HPDE6-E6E7 (cell line): ENCODE measurements at regions not wholly inside any gene's neighbourhood (a gene's known extent, or its start where the extent isn't known, plus 50 kb on each side); places are given as distances from the start of the nearest gene placed in this dataset.
A peak's percentile ranks its signal among the peaks of the same experiment; 100 is the strongest.

Experiments
- DNase-seq: peaks from one replicate; pipeline ENCODE4 v3.0.0; 2011; ENCODE audit warnings: missing footprints; ENCODE audit errors: extremely low spot score

DNA sequence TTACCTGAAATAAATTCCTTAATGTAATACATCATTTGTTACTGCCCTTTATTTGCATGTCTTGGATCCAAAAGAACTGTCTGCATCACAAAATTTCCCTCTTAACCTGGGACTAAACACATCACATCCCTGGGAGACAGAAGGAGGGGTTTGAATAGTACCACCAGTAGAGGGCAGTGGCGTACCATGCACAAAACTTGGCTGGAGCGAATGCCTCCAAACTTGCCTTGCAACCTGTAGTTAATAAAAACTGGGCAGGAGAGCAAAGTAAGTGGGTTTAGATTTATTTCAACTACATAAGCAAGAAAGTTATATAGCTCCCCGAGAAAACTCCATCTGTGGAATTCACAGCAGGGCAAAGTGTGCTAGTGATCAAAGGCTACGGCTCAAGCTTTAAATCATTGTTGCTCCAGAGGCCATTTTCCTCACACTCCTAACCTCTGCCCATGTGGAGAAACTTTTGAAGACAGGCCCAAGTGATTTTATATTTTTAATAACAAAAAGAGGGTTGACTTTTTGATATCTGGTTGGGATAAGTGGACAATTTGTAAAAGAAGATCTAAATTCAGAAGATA, 1176.7 kb upstream of the SEL1L start:
- DNase-seq = peak; percentile 62

DNA sequence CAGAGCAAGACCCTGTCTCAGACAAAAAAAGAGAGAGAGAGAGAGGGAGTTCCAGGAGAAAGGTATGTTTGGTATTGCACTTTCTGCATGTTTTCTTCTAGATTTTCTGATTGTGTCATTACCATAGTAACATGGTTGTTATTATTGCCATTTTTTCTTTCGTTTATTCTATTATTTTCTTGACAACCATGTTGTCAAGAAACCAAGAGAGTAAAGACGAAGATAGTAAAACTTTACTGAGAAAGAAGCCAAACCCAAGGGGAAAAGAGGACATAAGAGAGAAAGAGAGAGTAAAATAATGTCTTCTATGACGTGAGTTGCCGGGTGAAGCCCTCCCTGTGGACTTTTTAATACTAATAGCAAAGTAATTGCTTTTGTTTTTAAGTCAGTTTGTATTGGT, 1186.0 kb upstream of the SEL1L start:
- DNase-seq = no peak

DNA sequence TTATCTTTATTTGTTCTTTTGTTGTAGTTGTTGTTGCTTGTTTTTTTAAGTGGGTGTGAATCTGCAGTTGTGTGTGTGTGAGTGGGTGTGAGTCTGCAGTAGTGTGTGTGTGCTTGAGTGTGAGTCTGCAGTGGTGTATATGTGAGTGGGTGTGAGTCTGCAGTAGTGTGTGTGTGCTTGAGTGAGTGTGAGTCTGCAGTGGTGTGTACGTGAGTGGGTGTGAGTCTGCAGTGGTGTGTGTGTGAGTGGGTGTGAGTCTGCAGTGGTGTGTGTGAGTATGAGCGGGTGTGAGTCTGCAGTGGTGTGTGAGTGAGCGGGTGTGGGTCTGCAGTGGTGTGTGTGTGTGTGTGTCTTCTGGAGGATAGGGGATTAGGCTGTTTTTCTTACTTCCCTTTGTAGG, 1186.8 kb upstream of the SEL1L start:
- no peak for DNase-seq

DNA sequence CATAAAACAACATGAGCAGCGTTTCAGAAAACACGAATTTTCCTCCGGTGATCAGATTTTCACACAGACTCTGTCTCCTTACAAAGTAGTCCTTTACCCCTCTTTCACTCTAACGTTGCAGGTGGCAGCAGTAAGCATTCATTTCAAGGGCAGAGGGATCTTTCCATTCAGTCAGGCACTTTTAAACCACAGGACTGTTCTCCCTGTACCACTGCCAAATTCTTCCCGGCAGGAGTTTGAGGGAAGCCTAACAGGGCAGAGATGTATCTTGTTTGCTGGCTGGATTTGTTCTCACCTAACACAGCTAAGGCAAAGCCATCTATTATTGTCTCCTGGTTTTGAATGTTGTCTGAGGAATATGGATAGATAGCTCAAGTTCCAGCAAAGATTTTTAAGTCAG, 1187.3 kb upstream of the SEL1L start:
- DNase-seq = no peak

DNA sequence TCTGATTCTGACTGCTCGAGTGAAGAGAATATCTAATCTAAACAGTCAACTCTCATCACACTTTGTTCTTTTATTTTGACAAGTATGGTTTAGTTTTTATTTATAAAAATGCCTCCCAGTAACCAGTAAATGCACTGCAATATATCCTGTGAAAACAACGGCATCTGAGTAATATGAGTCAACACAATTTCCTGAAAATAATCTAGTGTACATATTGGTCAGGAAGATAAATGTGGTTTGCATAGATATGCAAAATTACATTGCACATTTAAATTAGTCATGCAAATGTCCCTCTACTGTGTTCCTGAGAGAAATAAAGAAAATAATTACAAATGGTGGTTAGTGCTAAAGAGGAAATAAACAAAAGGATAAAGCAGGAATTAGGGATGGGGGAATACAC, 1190.7 kb upstream of the SEL1L start:
- DNase-seq = no peak

DNA sequence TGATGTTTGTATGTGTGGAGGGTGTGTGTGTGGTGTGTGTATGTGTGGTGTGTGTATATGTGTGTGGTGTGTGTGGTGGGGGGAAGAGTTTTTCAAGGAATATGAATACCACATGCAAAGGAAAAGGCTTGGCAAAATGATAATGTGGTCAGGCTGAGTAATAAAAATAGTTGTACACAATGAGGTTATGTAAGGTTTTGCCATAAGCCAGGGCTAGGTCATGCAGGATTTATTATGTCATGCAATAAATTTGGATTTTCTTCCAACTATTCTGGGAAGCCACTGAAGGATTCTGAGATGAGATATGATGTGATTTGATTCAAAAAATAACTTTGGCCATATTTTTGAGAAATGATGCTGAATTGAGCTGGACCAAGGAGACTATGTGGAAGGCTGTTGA, 1191.6 kb upstream of the SEL1L start:
- no peak for DNase-seq

DNA sequence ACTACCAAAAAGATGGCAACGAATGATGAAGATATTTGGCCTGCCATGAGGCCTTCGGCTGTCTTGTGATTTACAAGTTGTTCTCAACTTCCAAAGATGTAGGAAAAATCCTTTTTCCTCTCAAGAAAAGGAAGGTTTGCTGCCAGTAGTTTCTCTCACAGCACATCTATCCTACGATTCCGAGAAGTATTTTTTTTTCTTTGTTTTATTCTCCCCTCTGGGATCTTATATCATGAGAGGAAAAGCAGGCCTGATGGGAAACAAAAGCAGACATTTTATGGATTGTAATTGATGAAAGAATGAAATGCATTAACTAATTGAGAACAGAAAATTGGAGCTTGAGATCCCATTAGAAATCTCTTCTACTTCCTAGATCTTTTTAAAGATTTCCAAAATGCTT, 1197.9 kb upstream of the SEL1L start:
- no peak for DNase-seq

DNA sequence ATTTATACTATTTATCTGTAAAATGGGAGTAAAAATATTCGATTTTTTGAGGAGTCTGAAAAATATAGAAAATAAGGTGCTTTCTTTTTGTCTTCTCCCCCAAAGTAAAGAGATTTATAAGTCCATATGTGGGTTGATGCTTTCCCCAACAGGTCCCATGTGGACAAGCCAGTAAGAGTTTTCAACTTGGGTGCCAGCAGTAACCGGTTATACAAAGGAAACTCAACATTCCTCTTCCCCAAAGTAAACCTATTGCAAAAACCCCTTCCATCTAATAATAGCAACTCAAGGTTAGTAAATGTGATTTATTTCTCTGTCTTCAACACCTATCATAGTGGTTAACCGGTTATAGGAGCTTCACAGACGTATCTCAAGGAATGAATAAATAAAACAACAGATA, 1206.9 kb upstream of the SEL1L start:
- DNase-seq = no peak

DNA sequence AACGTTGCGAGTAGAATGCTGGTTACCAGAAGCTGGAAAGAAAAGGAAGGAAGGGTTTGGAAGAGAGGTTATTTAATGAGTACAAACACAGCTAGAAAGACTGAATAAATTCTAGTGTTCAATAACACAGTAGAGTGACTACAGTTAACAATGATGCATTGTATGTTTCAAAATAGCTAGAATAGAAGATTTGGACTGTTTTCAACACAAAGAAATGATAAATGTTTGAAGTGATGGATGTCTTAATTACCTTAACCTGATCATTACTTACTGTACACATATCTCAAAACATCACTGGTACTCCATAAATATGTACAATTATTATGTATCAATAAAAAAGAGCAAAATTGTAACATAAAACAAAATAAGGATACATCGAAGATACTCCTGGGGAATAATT, 1221.8 kb upstream of the SEL1L start:
- DNase-seq = no peak

DNA sequence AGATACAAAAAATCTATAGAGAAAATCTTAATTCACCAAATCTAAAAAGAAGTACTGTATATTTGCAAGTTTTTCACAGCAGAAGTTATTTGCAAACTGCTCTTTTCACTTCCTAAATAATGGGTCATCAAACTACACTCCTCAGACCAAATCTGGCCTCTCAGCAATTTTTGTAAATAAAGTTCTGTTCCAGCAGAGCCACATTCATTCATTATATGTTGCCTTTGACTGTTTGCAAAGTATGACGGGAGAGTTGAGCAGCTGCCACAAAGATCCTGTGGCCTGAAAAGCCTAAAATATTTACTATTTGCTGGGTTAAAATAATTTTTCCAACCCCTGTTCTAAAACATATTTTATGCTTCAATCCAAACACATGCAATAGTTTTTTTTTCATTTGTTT, 1222.3 kb upstream of the SEL1L start:
- no peak for DNase-seq

DNA sequence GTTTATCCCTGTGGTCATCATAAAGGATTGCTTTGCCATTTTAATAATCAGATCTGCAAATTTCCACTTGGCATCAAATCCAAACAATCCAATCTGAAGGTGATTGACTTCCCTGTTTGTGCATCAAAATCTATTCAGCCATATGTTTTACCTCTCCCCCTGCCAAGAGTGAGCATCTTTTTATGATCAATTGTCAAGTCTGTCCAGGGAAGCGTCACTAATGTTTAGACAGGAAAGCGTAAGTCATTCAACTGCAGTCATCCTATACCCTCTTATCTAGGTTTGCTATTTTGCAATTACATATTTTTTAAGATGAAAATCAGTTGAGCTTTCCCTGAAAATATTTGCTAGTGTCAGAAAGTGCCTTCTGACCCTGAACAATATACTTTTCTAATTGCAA, 1224.1 kb upstream of the SEL1L start:
- DNase-seq = no peak

DNA sequence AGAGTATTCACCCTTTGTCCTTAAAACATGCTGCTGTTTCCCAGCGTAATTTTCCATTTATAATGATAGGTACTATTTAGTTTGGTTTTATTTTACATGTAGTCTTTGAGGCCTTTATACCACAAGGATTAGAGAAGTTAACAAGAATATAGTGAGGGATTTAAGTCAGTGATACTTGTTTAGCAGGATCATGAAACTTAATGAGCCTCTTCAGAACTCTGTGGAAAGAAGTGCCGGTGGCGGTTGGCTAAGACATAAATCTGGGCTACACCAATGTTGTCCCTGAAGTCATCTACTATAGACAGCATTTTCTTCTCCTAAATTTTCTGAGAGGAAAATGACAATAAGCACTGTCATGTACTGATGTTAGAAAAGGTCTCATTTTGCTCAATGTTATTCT, 1226.0 kb upstream of the SEL1L start:
- DNase-seq = no peak

DNA sequence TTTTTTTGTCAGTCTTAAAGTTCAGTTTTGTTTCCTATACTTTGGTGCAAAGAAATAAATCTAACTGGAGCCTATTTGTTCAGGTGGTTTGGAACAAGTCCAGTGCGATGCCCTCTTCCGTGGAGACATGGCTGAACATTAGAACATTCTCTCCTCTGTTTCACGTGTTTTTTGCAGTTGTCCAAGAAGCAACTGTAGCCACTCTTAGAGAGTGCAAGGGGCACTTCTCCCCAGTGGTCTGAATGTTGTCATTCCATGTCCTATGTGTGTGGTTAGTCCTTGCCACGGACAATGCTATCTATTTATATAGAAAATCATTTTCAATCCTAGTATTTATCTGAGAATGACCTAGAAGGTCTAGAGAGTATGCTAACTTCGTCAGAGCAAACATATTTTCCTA, 1232.5 kb upstream of the SEL1L start:
- no peak for DNase-seq

DNA sequence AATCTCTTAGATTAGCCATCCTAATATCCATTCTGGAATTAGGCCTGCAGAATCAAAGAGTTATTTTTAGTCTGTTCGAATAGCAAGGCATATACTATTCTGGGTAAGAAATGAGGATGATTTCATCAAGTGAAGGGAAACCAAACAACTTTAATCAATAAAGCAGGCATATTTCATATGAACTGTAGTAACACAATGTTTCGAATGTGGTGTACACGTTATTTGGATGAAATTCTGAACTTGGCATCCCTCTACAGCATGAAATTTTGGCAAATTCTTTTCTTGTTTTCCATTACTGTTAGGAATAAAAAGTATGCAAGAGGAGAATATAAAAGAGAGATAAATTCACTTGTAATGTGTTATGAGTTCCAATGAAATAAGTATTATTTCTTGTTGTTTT, 1233.3 kb upstream of the SEL1L start:
- no peak for DNase-seq

DNA sequence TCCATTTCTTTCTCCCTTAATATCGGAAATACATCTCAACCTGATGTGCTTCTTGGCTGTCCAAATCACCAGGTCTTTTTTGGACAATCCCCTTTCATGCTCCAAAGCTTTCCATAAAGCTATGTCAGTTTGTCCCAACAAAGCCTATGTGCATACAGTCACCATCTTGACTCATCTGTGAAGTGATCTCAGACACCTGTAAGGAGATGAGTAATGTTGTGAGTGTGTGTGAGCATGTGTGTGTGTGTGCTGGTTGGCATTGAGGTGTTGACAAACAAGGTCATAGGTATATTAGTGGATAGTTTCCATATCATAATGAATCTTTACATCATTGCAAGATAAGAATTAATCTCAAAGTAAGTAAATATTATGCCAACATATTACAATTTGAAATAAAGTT, 1243.3 kb upstream of the SEL1L start:
- DNase-seq = no peak

DNA sequence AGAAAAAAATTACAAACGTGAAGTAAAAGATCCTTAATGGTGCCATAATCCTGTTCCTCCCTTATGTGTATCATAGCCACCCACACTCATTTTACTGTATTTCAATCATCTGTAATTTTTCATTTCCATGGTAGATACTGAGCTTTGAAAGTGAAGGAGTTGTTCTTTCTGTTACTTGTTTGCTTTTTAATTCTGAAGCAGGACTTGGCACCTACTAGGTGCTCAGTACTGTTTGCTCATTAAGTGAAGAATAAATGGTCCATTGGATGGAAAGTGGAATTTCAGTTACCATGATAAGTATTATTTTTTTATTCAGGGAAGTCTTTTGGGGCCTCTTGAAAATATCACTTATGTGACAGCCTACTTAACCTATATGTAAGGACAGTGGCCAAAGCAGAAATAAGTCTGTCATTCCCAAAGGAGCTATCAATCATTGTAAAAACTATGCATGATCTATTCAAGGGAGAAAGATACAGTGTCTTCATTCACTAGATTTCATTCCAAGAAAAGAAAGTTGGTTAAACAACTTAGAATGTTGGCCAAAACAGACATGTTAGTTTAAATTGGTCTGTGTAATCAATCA, 1244.4 kb upstream of the SEL1L start:
- DNase-seq = no peak

DNA sequence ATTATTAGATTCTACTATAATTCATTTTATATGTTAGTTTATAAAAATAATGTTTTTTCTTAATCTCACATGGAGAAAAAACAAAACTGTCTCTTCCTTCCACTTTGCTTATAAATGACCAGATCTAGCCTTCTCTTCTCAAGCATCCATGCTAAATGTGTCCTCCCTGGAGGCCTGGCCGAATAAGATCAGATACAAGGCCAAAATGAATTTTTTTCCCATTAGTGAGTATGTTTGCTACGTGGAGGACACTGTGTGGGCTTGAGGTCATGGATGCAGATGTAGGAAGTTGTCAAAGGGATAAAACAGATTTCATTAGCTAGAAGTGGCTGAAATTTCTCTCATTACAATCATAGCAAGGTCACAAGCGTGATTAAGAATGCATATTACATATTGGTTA, 1244.9 kb upstream of the SEL1L start:
- DNase-seq = no peak

DNA sequence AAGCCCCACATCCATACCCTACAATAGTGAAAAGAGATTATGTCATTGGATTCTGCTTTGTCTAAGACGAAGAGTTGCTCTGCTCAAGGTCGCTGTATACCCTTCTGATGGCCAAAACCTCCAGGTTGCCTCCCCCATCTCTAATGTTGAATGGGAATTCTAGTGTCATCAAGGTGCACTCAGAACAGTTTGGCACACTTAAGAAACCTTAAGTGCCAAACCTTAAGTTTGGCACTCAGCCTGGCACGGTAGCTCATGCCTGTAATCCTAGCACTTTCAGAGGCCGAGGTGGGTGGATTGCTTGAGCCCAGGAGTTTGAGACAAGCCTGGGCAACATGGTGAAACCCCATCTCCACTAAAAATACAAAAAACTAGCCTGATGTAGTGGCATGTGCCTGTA, 1245.6 kb upstream of the SEL1L start:
- DNase-seq = no peak

DNA sequence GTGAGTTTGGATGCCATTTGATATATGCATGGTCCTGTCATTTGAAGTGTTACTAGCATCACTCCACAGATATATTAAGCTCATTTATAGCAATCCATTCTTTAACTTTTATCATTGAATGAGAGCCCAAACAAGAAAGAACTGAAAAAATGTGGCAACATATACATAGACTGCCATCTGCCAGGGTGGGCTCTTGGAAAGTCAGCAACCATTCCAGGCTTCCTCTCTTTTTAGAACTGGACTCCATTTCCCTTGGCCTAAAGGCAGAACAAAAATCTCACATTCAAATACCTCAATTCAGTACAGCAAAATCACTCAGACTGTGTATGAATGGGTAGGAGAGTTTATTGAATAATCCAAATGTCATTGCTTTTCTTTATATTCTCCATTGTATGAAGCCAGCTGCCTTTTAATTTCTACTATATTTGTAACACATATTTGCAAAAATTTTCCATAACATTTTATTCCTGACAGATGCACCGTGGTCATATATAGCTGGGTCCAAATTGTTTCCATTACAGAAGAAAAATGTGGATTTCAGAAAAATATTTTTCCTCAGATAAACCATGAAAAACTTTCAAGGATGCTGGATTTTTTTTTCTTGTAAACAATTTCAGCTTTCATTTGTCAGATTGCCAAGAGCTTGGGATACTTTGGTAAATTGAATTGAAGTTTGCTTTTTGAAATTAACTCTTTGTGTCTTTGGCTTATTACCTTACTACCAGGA, 1252.3 kb upstream of the SEL1L start:
- no peak for DNase-seq

DNA sequence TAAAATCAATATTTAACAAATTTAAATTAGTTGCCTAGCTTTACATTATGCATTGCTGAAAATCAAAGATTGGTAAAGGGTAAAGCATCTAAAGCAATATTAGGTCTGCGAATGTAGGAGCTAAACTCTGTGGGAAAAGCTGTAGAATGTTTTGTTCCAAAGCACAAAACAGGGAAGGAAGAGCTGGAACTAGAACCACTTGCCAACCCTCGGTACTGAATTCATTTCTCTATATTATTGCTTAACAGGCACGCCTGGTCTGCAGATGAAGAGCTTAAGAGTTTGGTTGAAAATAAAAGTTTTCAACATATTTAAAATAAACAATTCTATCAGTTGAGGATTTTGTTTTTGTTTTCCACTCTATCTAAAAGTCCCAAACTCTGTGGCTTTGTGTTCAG, 1252.8 kb upstream of the SEL1L start:
- DNase-seq = no peak

DNA sequence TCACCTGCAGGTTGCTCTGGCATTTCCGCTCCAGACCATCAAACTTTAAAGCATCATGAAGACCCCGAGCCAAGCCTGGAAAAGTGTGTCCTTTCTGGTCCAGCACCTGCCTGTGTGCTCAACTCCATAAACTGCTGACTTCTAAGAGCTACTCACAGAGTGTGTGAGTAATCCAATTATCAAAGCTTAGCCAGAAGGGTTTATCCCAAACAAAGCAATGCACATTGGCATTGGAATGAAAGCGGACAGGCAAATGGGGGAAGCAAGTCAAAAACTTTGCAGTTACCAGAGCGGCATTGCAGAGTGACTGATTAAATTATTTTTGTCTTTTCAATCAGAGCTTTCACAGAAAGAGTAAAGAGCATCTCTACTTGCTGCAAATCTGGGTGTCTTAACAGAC, 1262.4 kb upstream of the SEL1L start:
- no peak for DNase-seq

DNA sequence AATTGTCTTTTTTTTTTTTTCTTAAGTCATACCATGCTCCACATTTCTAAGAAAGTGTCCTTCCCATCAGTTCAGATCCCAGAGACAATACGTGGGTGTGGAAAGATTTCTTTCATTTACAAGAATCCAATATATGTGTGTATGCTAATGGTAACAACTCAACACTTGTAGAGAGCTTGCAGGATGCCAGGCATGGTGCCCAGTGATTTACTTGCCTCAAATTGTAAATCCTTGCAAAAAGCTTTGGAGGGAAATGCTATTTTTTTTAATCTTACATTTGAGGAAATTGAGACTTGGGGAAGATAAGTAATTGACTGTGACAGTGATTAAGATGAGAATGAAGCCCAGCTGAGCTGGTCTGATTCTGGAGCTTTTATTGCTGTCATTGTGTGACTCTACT, 1264.6 kb upstream of the SEL1L start:
- DNase-seq = no peak

DNA sequence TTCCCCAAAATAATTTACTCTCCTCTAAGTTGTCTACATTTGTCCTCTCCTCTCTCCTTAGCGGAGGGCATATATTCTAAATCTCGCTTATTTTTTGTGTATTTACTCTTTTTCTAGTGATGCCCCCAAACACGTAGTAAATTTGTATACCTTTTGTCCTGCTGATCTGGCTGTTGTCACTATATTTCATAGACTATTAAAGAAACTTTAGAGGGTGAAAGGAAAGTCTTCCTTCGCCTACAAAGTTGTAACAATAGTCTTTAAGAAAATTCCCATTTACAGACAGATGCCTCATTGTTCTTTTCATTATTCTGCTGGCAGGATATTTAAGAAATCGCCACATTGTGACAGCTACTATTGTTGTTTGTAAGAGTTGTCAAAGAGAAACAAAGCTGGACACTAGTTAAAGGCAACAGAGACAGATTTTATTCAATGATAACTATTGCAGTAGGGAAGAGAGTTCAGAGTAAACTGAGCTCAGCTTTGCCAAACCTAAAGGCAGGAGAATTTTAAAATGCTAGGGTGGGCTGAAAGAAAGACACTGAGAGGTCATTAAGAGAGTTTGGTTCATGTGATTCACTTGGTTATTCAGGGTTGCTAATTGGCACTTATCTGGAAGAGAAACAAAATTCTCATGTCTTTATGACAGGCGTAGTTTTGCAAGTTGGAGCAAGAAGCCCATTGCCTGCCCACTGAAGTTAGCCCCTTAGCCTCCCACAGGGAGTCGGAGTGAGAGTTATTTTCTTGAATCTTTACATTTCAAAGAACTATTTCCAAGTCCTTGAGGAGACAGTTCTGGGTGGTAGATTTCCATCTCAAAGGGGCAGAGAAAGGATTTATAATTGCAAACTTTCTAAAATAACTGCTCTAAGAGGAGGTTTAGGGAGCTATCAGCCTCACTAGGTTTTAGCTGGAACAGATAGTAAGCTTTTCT, 1272.5 kb upstream of the SEL1L start:
- no peak for DNase-seq
